Gastroesophageal sphincter (tissue), 3 donors: ENCODE measurements at regions not wholly inside any gene's neighbourhood (a gene's known extent, or its start where the extent isn't known, plus 50 kb on each side); places are given as distances from the start of the nearest gene placed in this dataset.

Experiments used
- CTCF ChIP-seq, 4 experiments: fragments of 200-600 bp in 2 of 4; fragments of 450-650 bp in 2 of 4; sonication (generic) in 1 of 4; IDR thresholded peaks; one replicate each; pipeline ENCODE4 v1.5.1; 2017 to 2019; ENCODE audit warnings: antibody characterized with exemption in 4 of 4, mild to moderate bottlenecking in 2 of 4, moderate library complexity in 2 of 4
- EP300 ChIP-seq: sonication (generic); formaldehyde crosslinking; IDR thresholded peaks from one replicate; pipeline ENCODE4 v1.6.1; 2017; ENCODE audit warnings: antibody characterized with exemption, mild to moderate bottlenecking
- POLR2A ChIP-seq, 2 donors: fragments of 450-650 bp; IDR thresholded peaks; one replicate each; pipeline ENCODE4 v1.6.1; 2017; ENCODE audit warnings: antibody characterized with exemption in 2 of 2, mild to moderate bottlenecking in 2 of 2, moderate library complexity in 1 of 2
- POLR2AphosphoS5 ChIP-seq: sonication (generic); formaldehyde crosslinking; IDR thresholded peaks from one replicate; pipeline ENCODE4 v1.6.1; 2017; ENCODE audit warnings: antibody characterized with exemption

DNA sequence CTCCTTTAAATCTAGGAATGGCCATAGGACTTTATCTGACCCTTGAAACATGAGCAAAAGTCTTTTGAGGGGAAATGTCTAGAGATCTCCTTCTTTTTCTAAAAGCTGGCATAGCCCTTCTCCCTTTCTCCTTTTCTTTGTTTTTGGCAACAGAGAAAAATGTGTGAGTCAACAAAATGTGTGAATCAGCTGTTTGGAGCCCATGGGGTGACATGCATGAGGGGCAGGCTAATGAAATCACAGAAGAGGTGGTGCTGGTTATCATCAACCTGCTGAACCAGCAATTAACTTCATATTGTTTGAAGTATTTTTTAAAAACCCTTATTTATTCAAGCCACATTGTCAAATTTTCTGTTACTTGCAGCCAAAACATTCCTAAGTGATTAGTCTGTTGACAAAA is 132.3 kb downstream of the CCDC59 start:
- TF ChIP-seq POLR2A (IDR thresholded peaks at IDR 0.05) = no peak
- TF ChIP-seq CTCF (IDR thresholded peaks at IDR 0.05) = no peak
- no peak for TF ChIP-seq POLR2AphosphoS5
- no peak for TF ChIP-seq EP300
